ENCODE measurements at regions not wholly inside any gene's neighbourhood (a gene's known extent, or its start where the extent isn't known, plus 50 kb on each side); places are given as distances from the start of the nearest gene placed in this dataset.
"Not testable (repeated sequence)": the region's sequence is repeated elsewhere in the genome, so short reads cannot be mapped to it uniquely, and the experiment has no call there.

DNA sequence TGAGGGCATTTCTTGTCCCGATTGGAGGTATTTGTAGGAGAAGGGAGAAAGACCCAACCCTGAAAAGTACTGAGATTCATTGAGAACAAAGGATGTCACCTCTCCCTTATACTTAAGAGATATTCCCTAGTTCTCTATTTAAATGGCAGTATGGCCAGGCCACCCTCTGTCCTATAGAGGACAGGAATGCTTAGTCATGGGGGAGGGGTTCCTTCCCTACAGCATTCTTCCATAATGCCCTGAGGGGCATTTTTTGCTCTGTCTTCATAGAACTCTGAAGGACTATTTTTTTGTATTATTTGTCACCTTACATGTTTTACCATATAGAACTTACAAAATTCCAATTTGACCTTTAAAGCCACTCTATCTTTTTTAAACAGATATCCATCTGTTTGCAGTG is 176.3 kb downstream of the TMEM161B start:
- no peak for DNase-seq (ENCODE audit: low read depth)

GRCh38 chr5:88090506-88090905 is 178.1 kb downstream of the TMEM161B start:
- no peak for DNase-seq (ENCODE audit: low read depth)

- no peak for DNase-seq (ENCODE audit: low read depth)
Measured at GRCh38 chr5:88089719-88090390, 178.8 kb downstream of the TMEM161B start.

GRCh38 chr5:88085462-88085861 is 183.2 kb downstream of the TMEM161B start:
- no peak for DNase-seq (ENCODE audit: low read depth)

DNA sequence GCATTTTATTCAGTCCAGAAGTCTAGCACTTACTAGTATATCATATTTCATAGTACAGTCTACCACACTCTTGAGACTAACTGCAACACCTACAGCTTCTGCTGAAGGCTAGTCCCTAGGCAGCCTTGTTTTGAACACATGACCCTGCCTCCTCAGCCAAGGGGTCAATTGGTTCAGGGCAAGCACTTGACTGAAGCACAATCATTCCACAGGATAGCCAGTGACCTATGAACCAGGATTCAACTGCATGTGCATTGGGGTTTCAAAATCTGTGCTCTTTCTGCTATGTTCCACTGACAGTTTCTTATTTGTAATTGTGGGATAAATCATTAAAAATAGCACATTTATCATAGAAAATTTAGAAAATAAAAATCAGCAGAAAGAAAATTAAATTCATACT is 186.8 kb downstream of the TMEM161B start:
- no peak for DNase-seq (ENCODE audit: low read depth)

DNA sequence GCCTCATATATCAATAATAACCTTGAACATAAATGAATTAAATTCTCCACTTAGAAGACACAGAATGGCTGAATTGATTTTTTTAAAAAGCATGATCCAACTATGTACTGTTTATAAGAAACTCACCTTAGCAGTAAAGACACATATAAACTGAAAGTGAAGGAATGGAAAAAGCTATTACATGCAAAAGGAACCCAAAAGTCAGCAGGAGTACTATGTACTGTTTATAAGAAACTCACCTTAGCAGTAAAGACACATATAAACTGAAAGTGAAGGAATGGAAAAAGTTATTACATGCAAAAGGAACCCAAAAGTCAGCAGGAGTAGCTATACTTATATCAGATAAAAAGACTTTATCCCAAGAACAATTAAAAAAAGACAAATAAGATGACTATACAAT is 204.8 kb downstream of the TMEM161B start:
- no peak for DNase-seq (ENCODE audit: low read depth)

GRCh38 chr5:88060194-88060593 is 208.5 kb downstream of the TMEM161B start:
- DNase-seq (ENCODE audit: low read depth): no peak

GRCh38 chr5:88058625-88059024 is 210.0 kb downstream of the TMEM161B start:
- DNase-seq (ENCODE audit: low read depth): no peak

DNA sequence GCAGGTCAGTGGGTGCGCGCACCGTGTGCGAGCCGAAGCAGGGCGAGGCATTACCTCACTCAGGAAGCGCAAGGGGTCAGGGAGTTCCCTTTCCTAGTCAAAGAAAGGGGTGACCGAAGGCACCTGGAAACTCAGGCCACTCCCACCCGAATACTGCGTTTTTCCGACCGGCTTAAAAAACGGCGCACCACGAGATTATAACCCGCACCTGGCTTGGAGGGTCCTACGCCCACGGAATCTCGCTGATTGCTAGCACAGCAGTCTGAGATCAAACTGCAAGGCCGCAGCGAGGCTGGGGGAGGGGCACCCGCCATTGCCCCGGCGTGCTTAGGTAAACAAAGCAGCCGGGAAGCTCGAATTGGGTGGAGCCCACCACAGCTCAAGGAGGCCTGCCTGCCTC is 216.2 kb downstream of the TMEM161B start:
- not testable (repeated sequence) for DNase-seq (ENCODE audit: low read depth)

GRCh38 chr5:88051148-88051547 is 217.5 kb downstream of the TMEM161B start:
- DNase-seq (ENCODE audit: low read depth): no peak

DNA sequence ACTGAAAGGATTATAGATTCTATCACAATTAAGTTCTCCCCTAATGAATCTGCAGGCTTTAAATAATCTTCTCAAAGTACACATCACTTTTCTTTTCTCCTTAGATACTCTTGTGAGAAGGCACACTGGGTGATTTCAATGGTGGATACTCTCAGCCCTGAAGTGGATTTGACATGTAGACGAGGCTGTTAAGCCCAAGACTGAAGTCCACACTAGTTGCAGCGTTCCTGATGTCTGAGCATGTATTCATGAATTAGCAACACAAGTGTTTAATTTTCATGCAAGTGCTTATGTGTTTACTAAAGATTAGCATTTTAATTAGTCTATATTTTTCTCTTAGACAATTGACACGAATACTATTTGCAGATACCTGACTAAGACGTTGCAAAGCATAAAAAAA is 218.9 kb downstream of the TMEM161B start:
- DNase-seq (ENCODE audit: low read depth): no peak

DNA sequence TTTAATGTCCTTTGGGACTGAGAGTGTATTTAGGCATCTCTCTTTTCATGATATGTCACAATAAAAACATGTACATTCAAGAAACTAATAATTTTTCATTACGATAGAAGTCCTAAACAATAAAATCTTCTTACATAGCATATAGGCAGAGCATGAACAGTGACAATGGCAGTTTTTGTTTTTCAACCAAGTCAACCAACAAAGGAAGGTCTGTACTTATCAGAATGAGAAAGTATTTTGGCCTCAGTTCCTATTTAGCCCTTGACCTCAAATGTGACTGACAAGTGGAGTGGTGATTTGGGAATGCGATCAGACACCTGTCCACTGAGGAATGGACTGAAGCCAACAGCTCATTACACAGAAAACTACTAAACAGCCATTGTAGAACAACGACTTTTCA is 219.5 kb downstream of the TMEM161B start:
- no peak for DNase-seq (ENCODE audit: low read depth)

DNA sequence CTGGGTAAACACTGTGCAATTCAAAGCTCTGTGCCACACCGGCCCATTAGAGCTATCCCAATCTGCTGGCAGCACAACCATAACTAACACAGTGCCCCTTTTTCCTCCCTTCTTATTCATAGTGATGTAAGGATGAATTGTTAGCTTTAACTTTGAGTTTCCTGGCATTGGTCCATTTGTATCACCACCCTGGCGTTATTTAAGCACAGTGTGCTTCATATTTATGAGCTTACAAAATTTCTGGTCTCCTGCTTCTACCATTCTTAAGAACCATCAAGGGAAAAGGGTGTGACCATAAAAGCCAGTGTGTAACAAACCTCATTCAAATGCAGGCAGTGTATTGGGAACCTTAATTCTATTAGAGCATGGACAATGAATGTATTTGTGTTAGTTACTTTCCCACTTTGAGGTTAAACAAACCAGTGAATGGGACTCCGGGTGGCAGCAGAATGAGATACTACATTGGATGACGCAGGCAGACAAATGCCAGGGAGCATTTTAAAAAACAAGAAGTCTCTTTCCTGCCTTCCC is 222.6 kb downstream of the TMEM161B start:
- no peak for DNase-seq (ENCODE audit: low read depth)

- no peak for DNase-seq (ENCODE audit: low read depth)
Measured at GRCh38 chr5:88045165-88045564, 223.5 kb downstream of the TMEM161B start.

- no peak for DNase-seq (ENCODE audit: low read depth)
Measured at GRCh38 chr5:88034520-88034919, 234.1 kb downstream of the TMEM161B start.

- no peak for DNase-seq (ENCODE audit: low read depth)
Measured at GRCh38 chr5:88033191-88033590, 235.5 kb downstream of the TMEM161B start.

GRCh38 chr5:88029011-88029410 is 239.6 kb downstream of the TMEM161B start:
- no peak for DNase-seq (ENCODE audit: low read depth)

- no peak for DNase-seq (ENCODE audit: low read depth)
Measured at GRCh38 chr5:88021141-88021540, 247.5 kb downstream of the TMEM161B start.

DNA sequence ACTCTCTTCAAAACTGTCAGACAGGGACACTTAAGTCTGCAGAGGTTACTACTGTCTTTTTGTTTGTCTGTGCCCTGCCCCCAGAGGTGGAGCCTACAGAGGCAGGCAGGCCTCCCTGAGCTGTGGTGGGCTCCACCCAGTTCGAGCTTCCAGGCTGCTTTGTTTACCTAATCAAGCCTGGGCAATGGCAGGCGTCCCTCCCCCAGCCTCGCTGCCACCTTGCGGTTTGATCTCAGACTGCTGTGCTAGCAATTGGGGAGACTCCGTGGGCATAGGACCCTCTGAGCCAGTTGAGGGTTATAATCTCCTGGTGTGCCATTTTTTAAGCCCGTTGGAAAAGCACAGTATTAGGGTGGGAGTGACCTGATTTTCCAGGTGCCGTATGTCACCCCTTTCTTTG is 253.7 kb downstream of the TMEM161B start:
- DNase-seq (ENCODE audit: low read depth): not testable (repeated sequence)

DNA sequence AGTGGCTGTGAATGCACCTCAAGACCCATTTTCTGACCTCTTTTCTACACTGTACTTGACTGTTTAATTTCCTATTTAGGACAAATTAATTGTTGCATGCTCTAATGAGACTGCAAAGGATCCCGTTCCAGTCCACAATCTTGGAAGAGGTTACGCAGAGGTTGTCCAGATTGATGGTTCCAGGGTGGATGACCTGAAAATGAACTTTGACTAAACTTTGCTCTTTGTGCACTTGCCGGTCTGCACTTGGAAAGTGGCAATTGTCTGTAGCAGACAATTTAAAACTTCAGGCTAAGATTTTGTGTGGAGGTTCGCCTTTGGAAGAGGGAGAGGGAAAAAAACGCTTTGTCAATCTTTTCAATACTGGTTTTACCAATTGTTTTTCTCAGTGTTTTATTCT is 267.8 kb downstream of the TMEM161B start:
- no peak for DNase-seq (ENCODE audit: low read depth)

DNA sequence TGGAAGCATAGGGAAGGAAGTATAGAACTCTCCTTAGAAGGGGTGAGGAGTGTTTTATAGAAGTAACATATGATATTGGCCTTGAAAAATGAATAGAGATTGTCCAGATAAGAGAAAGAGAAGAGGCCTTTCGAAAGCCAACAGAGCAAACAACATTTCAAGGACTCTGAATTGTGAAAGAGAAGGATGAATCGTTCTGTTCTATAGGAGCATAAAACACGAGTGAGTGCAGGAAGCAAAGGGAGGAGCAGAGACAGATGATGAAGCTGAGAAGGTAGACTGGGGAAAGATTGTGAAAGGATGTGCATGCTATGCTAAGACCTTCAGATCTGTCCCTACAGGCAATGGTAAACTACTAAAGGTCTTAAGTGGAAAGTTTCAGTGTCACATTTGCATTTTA is 271.0 kb downstream of the TMEM161B start:
- DNase-seq (ENCODE audit: low read depth): no peak

DNA sequence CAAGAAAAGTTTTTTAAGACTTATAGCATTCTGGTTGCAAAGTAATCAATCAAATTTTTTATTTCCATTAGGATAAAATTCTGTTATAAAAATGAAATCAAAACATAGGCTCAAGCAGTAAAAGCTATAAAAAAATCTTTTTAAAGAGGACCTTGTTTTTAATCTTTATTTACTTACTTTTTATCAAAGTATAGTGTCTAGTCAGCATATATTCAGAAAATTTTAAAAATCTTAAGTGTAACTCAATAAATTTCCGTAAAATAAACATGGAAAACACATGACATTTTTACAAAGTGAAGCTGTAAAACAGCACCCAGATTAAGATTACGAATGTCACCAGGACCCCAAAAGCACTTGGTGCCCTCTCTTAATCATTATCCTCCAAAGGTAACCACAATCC is 302.4 kb downstream of the TMEM161B start:
- no peak for DNase-seq (ENCODE audit: low read depth)

DNA sequence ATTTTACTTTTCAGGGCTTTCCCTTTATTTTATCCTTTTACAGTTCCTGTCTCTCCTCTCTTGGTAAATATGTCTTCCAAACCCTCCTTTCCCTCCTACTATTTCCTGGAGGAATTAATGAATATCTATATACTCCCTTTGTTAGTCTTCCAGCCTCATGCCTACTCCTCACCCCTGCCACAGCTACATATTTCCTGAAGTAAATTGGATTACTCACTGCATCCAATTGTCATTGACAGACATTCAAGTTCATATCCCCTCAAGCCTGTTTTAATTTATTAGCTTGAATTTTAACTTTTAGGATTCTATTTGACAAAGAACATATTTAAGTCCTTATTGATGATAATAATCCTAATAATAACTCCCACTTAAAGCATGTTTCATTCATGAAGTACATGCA is 314.5 kb downstream of the TMEM161B start:
- no peak for DNase-seq (ENCODE audit: low read depth)

DNA sequence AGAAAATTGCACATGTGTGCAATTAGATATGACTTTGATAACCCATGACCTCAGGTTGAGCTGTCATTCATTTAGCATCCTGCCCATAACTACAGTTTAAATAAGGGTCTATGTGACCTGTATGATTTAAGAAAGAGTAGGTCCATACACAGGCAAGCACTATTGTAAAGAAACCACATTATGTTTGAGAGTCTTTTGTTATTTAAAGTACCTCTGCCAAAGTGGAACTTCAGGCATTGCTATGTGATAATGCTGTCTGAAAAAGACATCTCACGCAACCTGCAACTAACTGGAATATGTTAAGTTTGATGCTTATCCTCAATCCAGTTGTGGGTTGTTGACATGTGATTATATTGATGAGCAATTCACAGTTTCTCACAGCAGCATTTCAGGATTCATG is 317.0 kb downstream of the TMEM161B start:
- DNase-seq (ENCODE audit: low read depth): no peak

Data from stimulated activated CD8-positive, alpha-beta memory T cell treated with anti-CD3 and anti-CD28 coated beads, Interleukin-12 subunit alpha, Interleukin-12 subunit beta, amount 100 ng/mL, for 4 hours (primary cell).